ENCODE measurements at regions not wholly inside any gene's neighbourhood (a gene's known extent, or its start where the extent isn't known, plus 50 kb on each side); places are given as distances from the start of the nearest gene placed in this dataset.
A peak's percentile ranks its signal among the peaks of the same experiment; 100 is the strongest.

DNA sequence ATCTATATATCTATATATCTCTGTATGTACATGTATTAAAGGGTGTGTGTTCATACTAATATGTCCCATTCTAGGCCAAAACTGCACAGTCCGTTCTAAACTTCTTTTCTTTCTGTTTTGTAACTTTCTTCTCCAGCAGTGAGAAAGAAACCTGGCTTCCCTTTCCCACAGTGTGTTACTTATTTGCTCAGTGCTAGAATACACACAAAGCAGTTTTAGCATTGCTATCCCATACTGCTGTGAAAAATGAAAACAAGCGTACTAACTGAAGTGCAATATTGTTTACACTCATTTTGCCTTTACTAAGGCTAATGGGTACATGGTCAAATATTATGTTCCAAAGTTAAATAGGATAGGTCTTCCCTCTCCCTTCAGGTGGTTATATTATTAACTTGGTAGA lies 163.9 kb downstream of the LEPR start:
- no peak for TF ChIP-seq CTCF (IDR thresholded peaks at IDR 0.05; ENCODE audit: low read depth, low read length, missing input control)
- TF ChIP-seq YY1 (IDR thresholded peaks at IDR 0.05) = no peak
- TF ChIP-seq RAD21 (IDR thresholded peaks at IDR 0.05) = peak in 1 of 2 donors; percentile 44
